Naive B cell (primary cell): ENCODE measurements at regions not wholly inside any gene's neighbourhood (a gene's known extent, or its start where the extent isn't known, plus 50 kb on each side); places are given as distances from the start of the nearest gene placed in this dataset.
"Not testable (repeated sequence)": the region's sequence is repeated elsewhere in the genome, so short reads cannot be mapped to it uniquely, and the experiment has no call there.

Source experiments
- ATAC-seq, 2 donors: fragments of 150-1000 bp; cut with Tn5 transposase; 2 replicates each; pipeline ENCODE4 v1.10.0; 2021; ENCODE audit warnings: low read depth in 2 of 2, mild to moderate bottlenecking in 2 of 2, moderate library complexity in 2 of 2
- DNase-seq: peaks from one replicate; pipeline ENCODE4 v3.0.0; 2022
- H3K27ac Mint-ChIP-seq, 6 donors: one replicate each; pipeline ENCODE4 v1.8.0; 2020 to 2022; ENCODE audit warnings: mild to moderate bottlenecking in 6 of 6, mixed read lengths in 6 of 6, moderate library complexity in 5 of 6, inconsistent platforms in 2 of 6
- H3K27me3 Mint-ChIP-seq, 3 donors: one replicate each; pipeline ENCODE4 v1.8.0; 2021 to 2022; ENCODE audit warnings: mixed read lengths in 3 of 3, mild to moderate bottlenecking in 1 of 3
- H3K36me3 Mint-ChIP-seq, 2 donors: one replicate each; pipeline ENCODE4 v1.8.0; 2020 to 2022; ENCODE audit warnings: mixed read lengths in 2 of 2, inconsistent platforms in 1 of 2, mild to moderate bottlenecking in 1 of 2
- H3K4me1 Mint-ChIP-seq, 3 donors: one replicate each; pipeline ENCODE4 v1.8.0; 2020 to 2022; ENCODE audit warnings: mixed read lengths in 3 of 3, inconsistent platforms in 1 of 3, mild to moderate bottlenecking in 1 of 3, moderate library complexity in 1 of 3
- H3K4me3 Mint-ChIP-seq, 8 donors: one replicate each; pipeline ENCODE4 v1.8.0; 2020 to 2022; ENCODE audit warnings: mild to moderate bottlenecking in 8 of 8, mixed read lengths in 8 of 8, moderate library complexity in 8 of 8, inconsistent platforms in 2 of 8
- H3K9me3 Mint-ChIP-seq, 7 donors: one replicate each; pipeline ENCODE4 v1.8.0; 2020 to 2022; ENCODE audit warnings: mixed read lengths in 7 of 7, mild to moderate bottlenecking in 5 of 7, inconsistent platforms in 2 of 7, moderate library complexity in 1 of 7

- H3K9me3 Mint-ChIP-seq = peaks cover 0 to 9% (median under 1%) of the 10 kb centered on the region in 7 donors
- H3K4me3 Mint-ChIP-seq = no peak overlapping the region
- DNase-seq (no peak), ATAC-seq (no peak)
- no peaks in the 10 kb centered on the region for H3K4me1 Mint-ChIP-seq
- H3K27me3 Mint-ChIP-seq = no peaks in the 10 kb centered on the region
- no peaks in the 10 kb centered on the region for H3K36me3 Mint-ChIP-seq
- no peak overlapping the region for H3K27ac Mint-ChIP-seq
Observed at GRCh38 chr1:217048104-217048707, 325.0 kb upstream of the ESRRG start.

- Mint-ChIP-seq H3K27ac (no peak overlapping the region), H3K4me1 (no peaks in the 10 kb centered on the region), H3K27me3 (no peaks in the 10 kb centered on the region), H3K9me3 (peaks cover 12 to 46% (median 17%) of the 10 kb centered on the region in 7 donors), H3K4me3 (no peak overlapping the region), H3K36me3 (peaks cover 0 to 20% of the 10 kb centered on the region in 2 donors)
- DNase-seq = no peak
- no peak for ATAC-seq
Observed at GRCh38 chr1:217040711-217041455, 317.7 kb upstream of the ESRRG start.

GRCh38 chr1:217039926-217040325 lies 316.7 kb upstream of the ESRRG start:
- no peak overlapping the region for H3K4me3 Mint-ChIP-seq
- no peaks in the 10 kb centered on the region for H3K4me1 Mint-ChIP-seq
- no peak overlapping the region for H3K27ac Mint-ChIP-seq
- ATAC-seq (no peak), DNase-seq (no peak)
- H3K9me3 Mint-ChIP-seq = peaks cover 12 to 46% (median 17%) of the 10 kb centered on the region in 7 donors
- no peaks in the 10 kb centered on the region for H3K27me3 Mint-ChIP-seq
- H3K36me3 Mint-ChIP-seq = peaks cover 0 to 20% of the 10 kb centered on the region in 2 donors

- Mint-ChIP-seq H3K36me3 (peaks cover 0 to 20% of the 10 kb centered on the region in 2 donors), H3K9me3 (peaks cover 12 to 46% (median 17%) of the 10 kb centered on the region in 7 donors)
- not testable (repeated sequence) for H3K4me1 Mint-ChIP-seq, H3K27ac Mint-ChIP-seq, H3K4me3 Mint-ChIP-seq, DNase-seq, H3K27me3 Mint-ChIP-seq, ATAC-seq
Observed at GRCh38 chr1:217039139-217039538, 315.9 kb upstream of the ESRRG start.

GRCh38 chr1:217036757-217037156 lies 313.5 kb upstream of the ESRRG start:
- Mint-ChIP-seq H3K4me1 (no peaks in the 10 kb centered on the region), H3K4me3 (no peak overlapping the region), H3K9me3 (peaks cover 12 to 46% (median 18%) of the 10 kb centered on the region in 7 donors), H3K27ac (no peak overlapping the region), H3K36me3 (peaks cover 0 to 20% of the 10 kb centered on the region in 2 donors), H3K27me3 (no peaks in the 10 kb centered on the region)
- DNase-seq = no peak
- ATAC-seq = no peak

GRCh38 chr1:217032715-217033367 lies 309.6 kb upstream of the ESRRG start:
- no peak for ATAC-seq
- Mint-ChIP-seq H3K4me1 (peaks cover 0 to 1% (median 0%) of the 10 kb centered on the region in 3 donors), H3K9me3 (peaks cover 0 to 20% (median 4%) of the 10 kb centered on the region in 7 donors), H3K27ac (no peak overlapping the region), H3K36me3 (no peaks in the 10 kb centered on the region), H3K27me3 (peaks cover 0 to 6% (median 0%) of the 10 kb centered on the region in 3 donors), H3K4me3 (no peak overlapping the region)
- DNase-seq = no peak

GRCh38 chr1:217029281-217030157 lies 306.3 kb upstream of the ESRRG start:
- H3K9me3 Mint-ChIP-seq = peaks cover 0 to 6% (median under 1%) of the 10 kb centered on the region in 7 donors
- no peaks in the 10 kb centered on the region for H3K36me3 Mint-ChIP-seq
- peaks cover 0 to 11% (median 5%) of the 10 kb centered on the region in 3 donors for H3K27me3 Mint-ChIP-seq
- H3K27ac Mint-ChIP-seq = no peak overlapping the region
- ATAC-seq (no peak), DNase-seq (no peak)
- H3K4me1 Mint-ChIP-seq = peaks cover 7 to 14% (median 9%) of the 10 kb centered on the region in 3 donors
- no peak overlapping the region for H3K4me3 Mint-ChIP-seq

- ATAC-seq (peak in 1 of 2 donors; percentile 59), DNase-seq (peak; percentile 11)
- peaks cover 7 to 14% (median 9%) of the 10 kb centered on the region in 3 donors for H3K4me1 Mint-ChIP-seq
- no peak overlapping the region for H3K4me3 Mint-ChIP-seq
- peaks cover 0 to 11% (median 2%) of the 10 kb centered on the region in 7 donors for H3K9me3 Mint-ChIP-seq
- H3K27me3 Mint-ChIP-seq = peaks cover 3 to 16% (median 14%) of the 10 kb centered on the region in 3 donors
- H3K27ac Mint-ChIP-seq = peak overlapping the region in 1 of 6 donors; percentile 1
- peaks cover 0 to 4% of the 10 kb centered on the region in 2 donors for H3K36me3 Mint-ChIP-seq
Observed at GRCh38 chr1:217027403-217028080, 304.3 kb upstream of the ESRRG start.

GRCh38 chr1:217026531-217026930 lies 303.3 kb upstream of the ESRRG start:
- peaks cover 7 to 14% (median 9%) of the 10 kb centered on the region in 3 donors for H3K4me1 Mint-ChIP-seq
- H3K27ac Mint-ChIP-seq = peak overlapping the region in 1 of 6 donors; percentile 44
- peaks cover 3 to 18% (median 17%) of the 10 kb centered on the region in 3 donors for H3K27me3 Mint-ChIP-seq
- H3K4me3 Mint-ChIP-seq = no peak overlapping the region
- H3K36me3 Mint-ChIP-seq = peaks cover 0 to 7% of the 10 kb centered on the region in 2 donors
- ATAC-seq (no peak), DNase-seq (no peak)
- H3K9me3 Mint-ChIP-seq = peaks cover 0 to 13% (median 3%) of the 10 kb centered on the region in 7 donors

- Mint-ChIP-seq H3K27ac (no peak overlapping the region), H3K4me3 (no peak overlapping the region), H3K36me3 (peaks cover 0 to 7% of the 10 kb centered on the region in 2 donors), H3K4me1 (peaks cover 7 to 14% (median 9%) of the 10 kb centered on the region in 3 donors), H3K27me3 (peaks cover 4 to 20% (median 17%) of the 10 kb centered on the region in 3 donors), H3K9me3 (peaks cover 0 to 13% (median 3%) of the 10 kb centered on the region in 7 donors)
- ATAC-seq (no peak), DNase-seq (no peak)
Observed at GRCh38 chr1:217025381-217025780, 302.2 kb upstream of the ESRRG start.

- Mint-ChIP-seq H3K9me3 (peaks cover 0 to 9% (median 3%) of the 10 kb centered on the region in 7 donors), H3K27me3 (peaks cover 9 to 21% (median 17%) of the 10 kb centered on the region in 3 donors), H3K4me3 (no peak overlapping the region), H3K4me1 (peaks cover 7 to 14% (median 9%) of the 10 kb centered on the region in 3 donors), H3K27ac (no peak overlapping the region), H3K36me3 (peaks cover 0 to 7% of the 10 kb centered on the region in 2 donors)
- DNase-seq = no peak
- ATAC-seq = no peak
Observed at GRCh38 chr1:217024911-217025310, 301.7 kb upstream of the ESRRG start.

- Mint-ChIP-seq H3K9me3 (peaks cover 0 to 8% (median 3%) of the 10 kb centered on the region in 7 donors), H3K4me1 (peaks cover under 1 to 4% (median 4%) of the 10 kb centered on the region in 3 donors), H3K27ac (no peak overlapping the region), H3K27me3 (peaks cover 14 to 31% (median 17%) of the 10 kb centered on the region in 3 donors), H3K36me3 (peaks cover 0 to 7% of the 10 kb centered on the region in 2 donors), H3K4me3 (no peak overlapping the region)
- no peak for ATAC-seq
- DNase-seq = no peak
Observed at GRCh38 chr1:217021956-217022355, 298.7 kb upstream of the ESRRG start.
